Prostate gland (tissue), 2 donors: ENCODE measurements at regions not wholly inside any gene's neighbourhood (a gene's known extent, or its start where the extent isn't known, plus 50 kb on each side); places are given as distances from the start of the nearest gene placed in this dataset.

ENCODE experiments used
- DNase-seq: peaks from one replicate; pipeline ENCODE4 v3.0.0-alpha.2; 2019; ENCODE audit warnings: low spot score
- H3K27ac ChIP-seq, 2 donors: fragments of 200-600 bp; sonication (generic); 2 replicates each; pipeline ENCODE4 v1.5.1; 2017 to 2019
- H3K27me3 ChIP-seq: fragments of 200-600 bp; sonication (generic); replicated peaks from 2 replicates; pipeline ENCODE4 v1.5.1; 2019; ENCODE audit not compliant: insufficient read depth
- H3K36me3 ChIP-seq, 2 donors: fragments of 200-600 bp; sonication (generic); 1 replicate in 1 of 2; 2 replicates in 1 of 2; pipeline versions ENCODE4 v1.5.1 to v1.8.1; 2017 to 2019
- H3K4me1 ChIP-seq: fragments of 200-600 bp; sonication (generic); replicated peaks from 2 replicates; pipeline ENCODE4 v1.5.1; 2019
- H3K4me3 ChIP-seq, 2 donors: fragments of 200-600 bp; sonication (generic); 2 replicates each; pipeline ENCODE4 v1.5.1; 2017 to 2019
- H3K9me3 ChIP-seq: fragments of 200-600 bp; sonication (generic); 2 replicates; pipeline ENCODE4 v1.5.1; 2017
- CTCF ChIP-seq, 4 experiments: fragments of 200-600 bp in 2 of 4; fragments of 450-650 bp in 2 of 4; sonication (generic) in 2 of 4; IDR thresholded peaks; 1 replicate in 3 of 4; 2 replicates in 1 of 4; pipeline ENCODE4 v1.5.1; 2016 to 2019; ENCODE audit warnings: antibody characterized with exemption in 4 of 4, mild to moderate bottlenecking in 2 of 4, moderate library complexity in 2 of 4
- POLR2A ChIP-seq: fragments of 450-650 bp; IDR thresholded peaks from one replicate; pipeline ENCODE4 v1.6.1; 2016; ENCODE audit warnings: antibody characterized with exemption, mild to moderate bottlenecking
- POLR2AphosphoS5 ChIP-seq: sonication (generic); formaldehyde crosslinking; IDR thresholded peaks from one replicate; pipeline ENCODE4 v1.6.1; 2017; ENCODE audit warnings: antibody characterized with exemption
- WGBS: methylation state at CpG from one replicate; pipeline ENCODE4 v1.1.5; 2018; 5-methylcytosine and 5-hydroxymethylcytosine counted together
- intact Hi-C: fragments of 100-400 bp; cut with DNase I; formaldehyde crosslinking; loops from one replicate; pipeline ENCODE4 v1.14.2; 2022

GRCh38 chr12:22979854-22980469 lies 355.0 kb downstream of the ETNK1 start:
- no peak overlapping the region for H3K4me3 ChIP-seq
- WGBS: 90% methylated on average over 5 of the region's 5 CpGs
- H3K4me1 ChIP-seq: no peaks in the 10 kb centered on the region
- TF ChIP-seq CTCF (IDR thresholded peaks at IDR 0.05): no peak
- TF ChIP-seq POLR2A: no peak
- TF ChIP-seq POLR2AphosphoS5: no peak
- no peaks in the 10 kb centered on the region for H3K9me3 ChIP-seq
- intact Hi-C loops: no loop called here
- no peak overlapping the region for H3K27ac ChIP-seq
- no peaks in the 10 kb centered on the region for H3K36me3 ChIP-seq
- H3K27me3 ChIP-seq: no peaks in the 10 kb centered on the region
- DNase-seq: no peak

- Histone ChIP-seq H3K4me3 (no peak overlapping the region), H3K27me3 (no peaks in the 10 kb centered on the region), H3K4me1 (no peaks in the 10 kb centered on the region), H3K27ac (no peak overlapping the region), H3K36me3 (no peaks in the 10 kb centered on the region), H3K9me3 (no peaks in the 10 kb centered on the region)
- 59% methylated on average over 3 of the region's 3 CpGs for WGBS
- intact Hi-C loops: no loop called here
- no peak for DNase-seq
- TF ChIP-seq POLR2AphosphoS5 (no peak), POLR2A (no peak), CTCF (IDR thresholded peaks at IDR 0.05) (no peak)
Observed at GRCh38 chr12:22981711-22982110, 356.7 kb downstream of the ETNK1 start.

GRCh38 chr12:22982635-22983034 lies 357.7 kb downstream of the ETNK1 start:
- Histone ChIP-seq H3K36me3 (no peaks in the 10 kb centered on the region), H3K9me3 (no peaks in the 10 kb centered on the region), H3K27me3 (no peaks in the 10 kb centered on the region), H3K27ac (no peak overlapping the region), H3K4me1 (no peaks in the 10 kb centered on the region), H3K4me3 (no peak overlapping the region)
- TF ChIP-seq CTCF (IDR thresholded peaks at IDR 0.05) (no peak), POLR2AphosphoS5 (no peak)
- WGBS: 89% methylated on average over 13 of the region's 13 CpGs
- DNase-seq: no peak
- intact Hi-C loops: no loop called here

GRCh38 chr12:22986997-22987396 lies 362.0 kb downstream of the ETNK1 start:
- H3K4me3 ChIP-seq: no peak overlapping the region
- no peaks in the 10 kb centered on the region for H3K36me3 ChIP-seq
- no peaks in the 10 kb centered on the region for H3K27me3 ChIP-seq
- H3K9me3 ChIP-seq: no peaks in the 10 kb centered on the region
- intact Hi-C loops: no loop called here
- no peak for TF ChIP-seq CTCF (IDR thresholded peaks at IDR 0.05)
- WGBS: 78% methylated on average over 1 of the region's 1 CpG
- no peaks in the 10 kb centered on the region for H3K4me1 ChIP-seq
- DNase-seq: no peak
- H3K27ac ChIP-seq: no peak overlapping the region

GRCh38 chr12:22990501-22990900 lies 365.5 kb downstream of the ETNK1 start:
- Histone ChIP-seq H3K4me3 (no peak overlapping the region), H3K9me3 (no peaks in the 10 kb centered on the region), H3K27ac (no peak overlapping the region), H3K4me1 (no peaks in the 10 kb centered on the region), H3K27me3 (no peaks in the 10 kb centered on the region), H3K36me3 (no peaks in the 10 kb centered on the region)
- DNase-seq: no peak
- TF ChIP-seq POLR2AphosphoS5 (no peak), POLR2A (no peak), CTCF (IDR thresholded peaks at IDR 0.05) (no peak)
- WGBS: 89% methylated on average over 1 of the region's 1 CpG
- intact Hi-C loops: no loop called here
